ENCODE measurements at regions not wholly inside any gene's neighbourhood (a gene's known extent, or its start where the extent isn't known, plus 50 kb on each side); places are given as distances from the start of the nearest gene placed in this dataset.

GRCh38 chr3:40705663-40706062 is 180.9 kb downstream of the ZNF621 start:
- DNase-seq = no peak

- DNase-seq = no peak
Observed at GRCh38 chr3:40713306-40713705, 188.5 kb downstream of the ZNF621 start.

GRCh38 chr3:40713795-40714194 is 189.0 kb downstream of the ZNF621 start:
- DNase-seq = no peak

- peak; percentile 4 for DNase-seq
Observed at GRCh38 chr3:40714771-40715345, 190.1 kb downstream of the ZNF621 start.

GRCh38 chr3:40715551-40715950 is 190.8 kb downstream of the ZNF621 start:
- DNase-seq = no peak

- DNase-seq = no peak
Observed at GRCh38 chr3:40717471-40717870, 192.7 kb downstream of the ZNF621 start.

- no peak for DNase-seq
Observed at GRCh38 chr3:40718209-40718608, 193.4 kb downstream of the ZNF621 start.

GRCh38 chr3:40718681-40719080 is 193.9 kb downstream of the ZNF621 start:
- no peak for DNase-seq

- no peak for DNase-seq
Observed at GRCh38 chr3:40719660-40720287, 195.0 kb downstream of the ZNF621 start.

- no peak for DNase-seq
Observed at GRCh38 chr3:40720341-40720740, 195.6 kb downstream of the ZNF621 start.

GRCh38 chr3:40720863-40721262 is 196.1 kb downstream of the ZNF621 start:
- no peak for DNase-seq

- DNase-seq = no peak
Observed at GRCh38 chr3:40723083-40723660, 198.4 kb downstream of the ZNF621 start.

GRCh38 chr3:40725031-40725430 is 200.3 kb downstream of the ZNF621 start:
- no peak for DNase-seq

- no peak for DNase-seq
Observed at GRCh38 chr3:40731445-40731844, 206.7 kb downstream of the ZNF621 start.

- no peak for DNase-seq
Observed at GRCh38 chr3:40736943-40737342, 212.2 kb downstream of the ZNF621 start.

- DNase-seq = peak; percentile 28
Observed at GRCh38 chr3:40737343-40737742, 212.6 kb downstream of the ZNF621 start.

- no peak for DNase-seq
Observed at GRCh38 chr3:40739971-40740370, 215.2 kb downstream of the ZNF621 start.

GRCh38 chr3:40741729-40742128 is 217.0 kb downstream of the ZNF621 start:
- DNase-seq = peak; percentile 15

- peak; percentile 4 for DNase-seq
Observed at GRCh38 chr3:40745381-40746106, 220.8 kb downstream of the ZNF621 start.

- no peak for DNase-seq
Observed at GRCh38 chr3:40751666-40752065, 226.9 kb downstream of the ZNF621 start.

GRCh38 chr3:40752492-40752891 is 227.7 kb downstream of the ZNF621 start:
- DNase-seq = no peak

GRCh38 chr3:40753291-40753770 is 228.6 kb downstream of the ZNF621 start:
- DNase-seq = no peak

GRCh38 chr3:40753951-40754350 is 229.2 kb downstream of the ZNF621 start:
- no peak for DNase-seq

GRCh38 chr3:40754994-40755393 is 230.2 kb downstream of the ZNF621 start:
- no peak for DNase-seq

All from fibroblast of skin of back (primary cell).